ENCODE measurements at regions not wholly inside any gene's neighbourhood (a gene's known extent, or its start where the extent isn't known, plus 50 kb on each side); places are given as distances from the start of the nearest gene placed in this dataset.
"Not testable (repeated sequence)": the region's sequence is repeated elsewhere in the genome, so short reads cannot be mapped to it uniquely, and the experiment has no call there.

DNA sequence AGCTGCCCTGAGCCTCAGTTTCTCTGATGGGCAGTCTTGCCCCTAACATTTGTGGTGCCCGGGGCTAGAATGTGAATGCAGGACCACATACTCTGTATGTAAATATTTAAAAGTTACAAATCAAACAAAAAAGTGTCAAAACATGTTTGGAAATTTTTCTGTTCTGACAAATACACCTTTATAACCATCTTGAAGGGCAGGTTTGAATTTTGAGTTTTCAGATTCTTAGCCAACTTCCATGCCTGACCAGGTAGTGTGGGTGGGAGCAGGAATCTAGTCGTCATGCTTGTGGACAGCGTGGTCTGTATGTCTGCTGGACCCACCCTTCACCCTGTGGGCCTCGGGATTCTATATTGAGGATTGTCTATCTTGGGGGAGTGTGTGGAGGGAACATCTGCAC is 325.1 kb downstream of the SOX4 start:
- no peak for DNase-seq (ENCODE audit: low read depth)

DNA sequence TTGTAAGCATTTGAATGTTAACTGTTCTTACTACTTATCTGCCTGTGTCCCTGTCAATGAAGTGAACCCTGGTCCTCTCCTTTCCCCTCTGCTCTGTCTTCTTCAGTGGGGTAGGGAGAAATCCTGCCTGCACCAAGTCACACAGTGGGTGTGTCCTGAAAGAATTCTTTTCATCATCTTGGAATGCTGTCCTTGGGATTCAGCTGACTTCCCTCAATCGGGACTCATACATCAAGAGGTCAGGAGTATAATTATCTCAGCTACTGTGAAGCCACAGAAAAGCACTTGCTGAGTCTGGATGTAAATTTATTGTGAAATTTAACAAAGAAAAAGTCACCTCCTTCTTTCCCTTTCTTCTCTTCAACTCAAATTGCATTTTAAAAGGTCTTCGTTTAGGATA is 328.5 kb downstream of the SOX4 start:
- no peak for DNase-seq (ENCODE audit: low read depth)

DNA sequence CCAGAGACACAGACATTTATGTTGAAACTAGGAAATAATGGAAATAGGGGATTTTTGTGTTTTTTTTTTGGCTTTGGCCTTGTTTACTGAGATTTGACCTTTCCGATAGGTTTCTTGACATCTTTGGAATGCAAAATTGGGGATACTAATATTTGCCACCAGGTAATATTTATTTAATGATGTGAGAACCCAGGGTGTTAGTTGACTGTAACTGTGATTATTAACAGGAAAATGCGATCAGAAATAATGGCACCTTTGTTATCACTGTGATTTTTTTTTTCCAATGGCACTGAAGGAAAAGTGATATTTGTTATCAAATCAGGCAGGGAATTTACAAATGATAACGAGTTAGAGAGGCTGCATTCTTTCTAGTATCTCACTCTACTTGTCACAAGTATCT is 330.5 kb downstream of the SOX4 start:
- DNase-seq (ENCODE audit: low read depth) = no peak

DNA sequence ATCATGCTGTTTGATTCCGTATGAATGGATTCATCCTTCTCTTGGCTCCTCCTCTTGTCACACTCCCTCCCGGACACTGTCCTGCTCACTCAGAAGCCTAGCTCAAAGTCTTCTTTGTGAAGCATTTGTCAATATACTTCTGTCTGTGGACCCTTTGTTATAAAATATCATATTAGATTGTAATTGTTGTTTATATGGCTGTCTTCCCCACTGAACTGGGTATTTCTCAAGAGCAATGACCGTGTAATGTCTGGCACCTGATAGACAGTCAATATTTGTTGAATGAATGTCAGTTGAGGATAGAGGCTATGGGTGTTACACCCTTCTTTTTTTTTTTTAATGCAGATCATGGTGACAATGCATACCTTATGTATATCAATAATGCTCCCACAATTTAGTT is 335.3 kb downstream of the SOX4 start:
- no peak for DNase-seq (ENCODE audit: low read depth)

DNA sequence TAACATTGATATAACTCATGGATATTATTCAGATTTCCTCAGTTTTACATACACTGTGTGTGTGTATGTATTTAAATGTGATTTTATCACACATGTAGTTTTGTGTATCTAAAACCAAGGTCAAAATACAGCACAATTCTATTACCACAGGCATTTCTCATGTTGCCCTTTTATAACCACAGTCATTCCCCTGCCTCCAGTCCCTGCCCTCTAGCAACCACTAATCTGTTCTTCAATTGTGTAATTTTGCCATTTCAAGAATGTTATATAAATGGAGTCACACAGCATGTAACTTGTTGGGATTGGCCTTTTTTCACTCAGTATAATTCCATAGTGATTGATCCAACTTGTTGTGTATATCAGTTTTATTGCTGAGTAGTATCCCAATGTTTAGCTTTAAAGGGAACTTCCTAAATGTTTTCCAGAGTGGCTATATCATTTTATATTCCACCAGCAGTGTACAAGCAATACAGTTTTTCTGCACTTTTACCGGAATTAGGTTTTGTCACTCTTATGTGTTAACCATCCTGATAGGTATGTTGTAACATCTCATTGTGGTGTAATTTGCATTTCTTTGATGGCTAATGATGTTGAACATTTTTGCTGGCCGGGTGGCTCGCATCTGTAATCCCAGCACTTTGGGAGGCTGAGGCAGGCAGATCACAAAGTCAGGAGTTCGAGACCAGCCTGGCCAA is 338.2 kb downstream of the SOX4 start:
- no peak for DNase-seq (ENCODE audit: low read depth)

DNA sequence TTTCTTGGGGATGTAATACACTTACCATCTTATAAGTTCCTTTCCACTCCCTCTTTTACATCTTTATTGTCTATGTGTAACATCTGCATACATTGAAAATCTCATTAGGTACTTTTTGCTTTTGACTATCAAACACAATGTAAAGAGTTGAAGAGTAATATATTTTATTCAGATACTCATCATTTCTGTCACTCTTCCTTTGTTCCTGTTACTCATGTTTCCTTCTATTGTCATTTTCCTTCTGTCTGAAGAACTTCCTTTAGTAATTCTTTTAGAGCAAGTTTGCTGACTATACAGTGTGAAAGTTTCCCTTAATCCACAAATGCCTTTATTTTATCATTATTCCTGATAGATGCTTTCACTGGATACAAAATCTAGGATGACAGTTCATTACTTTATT is 339.8 kb downstream of the SOX4 start:
- no peak for DNase-seq (ENCODE audit: low read depth)

DNA sequence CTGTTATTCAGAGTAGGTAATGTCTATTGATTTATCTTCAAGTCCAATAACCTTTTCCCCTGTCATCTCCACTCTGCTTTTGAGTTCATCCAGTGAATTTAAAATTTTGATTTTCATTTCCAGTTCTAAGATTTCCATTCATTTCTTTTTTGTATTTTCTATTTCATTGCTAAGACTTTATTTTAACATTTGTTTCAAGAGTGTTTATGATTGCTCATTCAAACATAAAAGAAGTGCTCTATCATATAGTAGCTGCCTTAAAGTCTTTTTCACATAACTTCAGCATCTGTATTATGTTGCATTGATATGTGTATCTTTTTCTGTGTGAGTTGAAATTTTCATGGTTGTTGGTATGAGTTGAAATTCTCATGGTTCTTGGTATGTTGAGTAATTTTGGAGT is 341.6 kb downstream of the SOX4 start:
- no peak for DNase-seq (ENCODE audit: low read depth)

DNA sequence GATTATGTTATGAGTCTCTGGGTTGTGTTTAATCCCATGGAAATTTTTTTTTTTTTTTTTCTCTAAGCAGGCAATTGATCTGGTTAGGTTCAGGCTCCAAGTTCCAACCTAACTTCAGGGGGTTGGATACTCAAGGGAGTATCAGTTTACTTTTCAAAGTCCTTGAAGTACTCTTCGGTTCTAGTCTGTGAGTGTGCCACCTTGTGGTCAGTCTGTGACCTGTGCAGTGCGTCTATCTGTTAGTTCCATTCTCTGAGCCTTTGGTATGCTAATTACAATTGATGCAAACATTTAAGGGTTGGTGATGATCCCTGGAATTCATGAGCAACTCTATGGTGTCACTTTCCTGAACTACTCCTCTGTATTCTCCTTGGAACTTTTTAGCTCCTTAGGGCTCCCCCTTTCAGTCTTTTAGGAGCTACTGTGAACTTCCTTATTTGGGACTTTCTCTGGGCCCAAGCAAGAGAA is 342.0 kb downstream of the SOX4 start:
- DNase-seq (ENCODE audit: low read depth) = peak; percentile 26

DNA sequence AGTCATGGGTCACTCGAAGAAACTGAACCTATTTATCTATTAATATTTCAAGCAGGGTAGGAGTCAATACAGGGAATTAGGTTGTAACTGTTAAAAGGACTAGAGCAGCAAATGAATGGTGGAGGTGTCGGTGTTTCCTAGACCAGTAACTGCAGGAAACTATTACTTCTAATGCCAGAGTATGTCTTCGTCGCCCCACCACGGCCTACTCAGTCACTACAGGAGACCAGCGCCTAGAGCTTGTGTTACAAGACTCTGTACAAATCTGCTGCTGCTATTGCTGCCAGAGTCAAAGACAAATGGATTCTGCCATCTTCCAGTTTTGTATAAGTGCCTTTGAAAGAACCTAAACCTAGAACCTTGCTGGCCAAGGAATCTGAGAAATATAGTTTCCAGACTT is 343.9 kb downstream of the SOX4 start:
- no peak for DNase-seq (ENCODE audit: low read depth)

DNA sequence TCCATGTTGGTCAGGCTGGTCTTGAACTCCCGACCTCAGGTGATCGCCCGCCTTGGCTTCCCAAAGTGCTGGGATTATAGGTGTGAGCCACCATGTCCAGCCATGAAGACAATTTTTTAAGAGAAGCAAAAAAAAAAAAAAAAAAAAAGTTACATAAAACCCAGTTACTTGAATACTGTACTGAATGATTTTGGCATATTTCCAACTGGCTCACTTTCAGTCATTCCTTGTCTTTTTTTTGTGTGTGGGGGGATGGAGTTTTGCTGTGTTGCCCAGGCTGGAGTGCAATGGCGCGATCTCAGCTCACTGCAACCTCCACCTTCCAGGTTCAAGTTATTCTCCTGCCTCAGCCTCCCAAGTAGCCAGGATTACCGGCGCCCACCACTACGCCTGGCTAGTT is 345.5 kb downstream of the SOX4 start:
- DNase-seq (ENCODE audit: low read depth) = not testable (repeated sequence)

DNA sequence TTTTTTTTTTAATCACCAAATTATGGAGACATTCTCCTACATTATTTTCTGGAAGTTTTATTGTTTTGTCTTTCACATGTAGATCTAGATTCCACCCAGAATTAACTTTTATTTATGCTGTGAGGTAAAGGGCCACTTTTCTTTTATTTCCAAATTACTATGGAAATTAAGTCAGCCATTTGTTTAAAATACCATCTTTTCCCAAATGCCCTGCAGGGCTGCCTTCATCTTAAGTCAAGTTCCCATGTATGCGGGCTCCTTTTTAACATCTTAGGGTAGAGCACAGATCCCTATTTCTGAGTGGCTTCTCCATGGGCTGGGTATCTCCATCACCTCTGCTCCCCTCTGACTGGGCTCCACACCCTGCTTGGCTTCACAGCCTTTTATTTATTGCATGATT is 348.4 kb downstream of the SOX4 start:
- DNase-seq (ENCODE audit: low read depth) = no peak

DNA sequence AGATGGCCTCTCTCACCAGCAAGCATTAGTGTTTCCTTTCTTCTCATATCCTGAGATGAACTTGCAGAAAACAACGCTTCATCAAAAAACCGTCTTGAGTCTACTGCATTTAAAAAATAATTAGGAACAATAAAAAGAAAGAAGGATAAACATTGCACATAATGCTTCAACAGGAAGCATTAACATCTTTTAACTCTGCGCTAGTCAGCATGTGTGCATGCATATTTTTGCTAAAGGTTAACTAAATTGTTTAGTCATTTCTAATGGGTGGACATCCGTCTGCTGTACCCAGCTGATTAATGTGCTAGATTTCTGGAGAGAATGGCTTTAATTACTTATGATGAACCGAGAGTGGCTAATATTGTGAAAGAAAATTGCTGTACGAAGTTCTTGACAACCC is 349.3 kb downstream of the SOX4 start:
- DNase-seq (ENCODE audit: low read depth) = no peak

DNA sequence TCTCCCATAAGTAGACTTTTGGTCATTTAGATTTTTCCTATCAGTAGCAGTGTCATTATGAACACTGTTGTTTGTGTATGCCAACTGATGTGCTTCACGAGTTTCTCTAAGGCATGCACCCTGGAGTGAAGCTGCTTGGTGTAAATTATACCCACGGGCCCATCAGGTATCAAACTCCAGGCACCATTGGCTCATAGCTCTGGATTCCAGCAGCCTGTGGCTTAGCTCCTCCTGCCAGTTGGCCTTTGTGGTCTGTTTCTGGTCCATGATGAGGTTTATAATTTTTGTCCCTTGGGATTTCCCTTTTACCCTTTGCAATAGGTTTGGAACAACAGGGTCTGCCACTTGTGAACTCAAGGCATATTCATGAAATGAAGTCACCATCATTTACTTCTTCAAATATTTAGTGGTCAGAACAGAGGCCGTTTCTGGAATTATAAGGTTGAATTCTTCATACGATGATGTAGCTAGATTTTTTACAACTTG is 350.5 kb downstream of the PRL start:
- no peak for DNase-seq (ENCODE audit: low read depth)

DNA sequence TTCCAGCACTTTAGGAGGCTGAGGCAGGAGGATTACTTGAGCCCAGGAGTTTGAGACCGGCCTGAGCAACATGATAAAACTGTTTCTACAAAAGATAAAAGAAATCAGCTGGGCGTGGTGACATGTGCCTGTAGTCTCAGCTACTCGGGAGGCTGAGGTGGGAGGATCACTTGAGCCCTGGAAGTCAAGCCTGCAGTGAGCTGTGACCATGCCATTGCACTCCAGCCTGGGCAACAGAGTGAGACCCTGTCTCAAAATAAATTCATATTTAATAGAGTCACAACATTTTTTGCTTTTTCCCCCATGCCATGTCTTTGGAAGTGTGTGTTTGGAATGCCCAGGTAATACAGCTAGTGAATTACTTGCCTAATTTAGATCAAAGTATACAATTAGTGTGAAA is 349.6 kb downstream of the PRL start:
- DNase-seq (ENCODE audit: low read depth) = not testable (repeated sequence)

DNA sequence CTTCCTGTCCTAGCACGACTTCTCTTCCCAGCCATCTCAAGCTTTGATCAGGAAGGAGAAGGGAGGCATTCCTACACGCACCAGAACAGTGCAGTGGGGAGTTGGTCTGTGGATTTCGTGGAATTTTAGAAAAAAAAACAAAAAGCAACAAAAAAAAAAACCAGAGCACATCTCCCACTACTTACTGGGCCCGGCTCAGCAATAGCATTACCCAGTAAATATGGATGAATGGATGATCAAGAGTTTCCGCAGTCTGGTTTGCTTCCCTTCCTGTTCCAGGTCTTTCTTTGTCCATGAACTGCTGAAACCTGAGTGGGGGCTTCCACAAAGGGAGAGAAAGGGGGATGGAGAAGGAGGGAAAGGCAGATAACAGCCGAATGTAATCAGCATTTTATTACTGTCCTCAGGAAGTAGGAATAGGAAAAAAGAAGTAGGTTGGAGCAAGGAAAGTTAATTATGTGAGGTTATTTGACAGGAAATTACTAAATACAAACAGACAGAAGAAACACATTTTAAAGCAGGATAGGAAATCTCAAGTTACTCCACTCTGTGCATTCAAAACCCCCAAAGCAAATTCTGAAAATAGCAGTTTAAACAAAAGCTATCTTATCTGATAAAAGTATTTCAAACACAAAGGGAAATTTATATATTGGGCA is 349.0 kb downstream of the PRL start:
- DNase-seq (ENCODE audit: low read depth) = no peak

DNA sequence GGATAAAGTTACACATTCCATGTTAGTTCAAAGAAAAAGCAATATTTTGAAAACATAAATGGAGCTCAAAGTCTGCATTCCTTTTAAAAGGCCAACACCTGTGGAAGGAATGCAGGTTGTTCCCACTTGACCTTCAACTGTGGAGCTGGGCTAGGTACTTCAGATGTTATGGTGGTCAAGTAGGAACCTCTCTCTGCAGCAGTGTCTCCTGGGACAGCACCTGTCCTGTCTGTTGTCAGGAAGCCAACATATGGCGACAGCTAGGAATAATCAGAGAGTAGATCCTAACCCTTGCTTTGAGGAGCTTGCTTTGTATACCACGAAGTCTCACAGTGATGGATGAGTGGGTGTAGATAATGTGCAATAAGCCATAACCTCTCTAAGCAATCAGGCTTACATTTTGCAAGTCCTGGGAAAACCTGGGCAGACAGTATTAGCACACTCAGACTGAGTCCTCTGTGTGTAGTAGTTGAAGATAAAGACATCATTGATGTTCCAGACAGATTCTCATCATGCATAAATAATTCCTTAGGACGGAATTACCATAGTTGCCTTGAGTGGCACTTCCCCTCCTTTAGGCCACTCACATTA is 347.5 kb downstream of the PRL start:
- no peak for DNase-seq (ENCODE audit: low read depth)

DNA sequence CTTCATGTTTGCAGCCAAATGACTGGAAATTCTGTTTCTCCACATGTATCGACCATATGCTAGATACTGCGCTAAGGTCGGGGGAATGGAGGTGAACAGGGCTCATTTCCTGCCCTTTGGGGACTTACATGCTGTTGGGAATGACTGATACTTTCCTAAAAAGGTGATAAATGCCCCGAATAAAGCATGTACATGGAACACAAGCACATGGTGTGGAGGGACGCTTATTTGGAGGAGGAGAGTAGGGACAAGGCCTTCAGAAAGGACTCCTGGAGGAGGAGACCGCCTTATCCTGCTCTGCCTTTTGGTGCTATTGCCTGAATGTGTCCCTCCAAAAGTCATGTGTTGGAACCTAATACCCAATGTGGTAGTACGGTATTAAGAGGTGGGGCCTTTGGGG is 344.5 kb downstream of the PRL start:
- no peak for DNase-seq (ENCODE audit: low read depth)

DNA sequence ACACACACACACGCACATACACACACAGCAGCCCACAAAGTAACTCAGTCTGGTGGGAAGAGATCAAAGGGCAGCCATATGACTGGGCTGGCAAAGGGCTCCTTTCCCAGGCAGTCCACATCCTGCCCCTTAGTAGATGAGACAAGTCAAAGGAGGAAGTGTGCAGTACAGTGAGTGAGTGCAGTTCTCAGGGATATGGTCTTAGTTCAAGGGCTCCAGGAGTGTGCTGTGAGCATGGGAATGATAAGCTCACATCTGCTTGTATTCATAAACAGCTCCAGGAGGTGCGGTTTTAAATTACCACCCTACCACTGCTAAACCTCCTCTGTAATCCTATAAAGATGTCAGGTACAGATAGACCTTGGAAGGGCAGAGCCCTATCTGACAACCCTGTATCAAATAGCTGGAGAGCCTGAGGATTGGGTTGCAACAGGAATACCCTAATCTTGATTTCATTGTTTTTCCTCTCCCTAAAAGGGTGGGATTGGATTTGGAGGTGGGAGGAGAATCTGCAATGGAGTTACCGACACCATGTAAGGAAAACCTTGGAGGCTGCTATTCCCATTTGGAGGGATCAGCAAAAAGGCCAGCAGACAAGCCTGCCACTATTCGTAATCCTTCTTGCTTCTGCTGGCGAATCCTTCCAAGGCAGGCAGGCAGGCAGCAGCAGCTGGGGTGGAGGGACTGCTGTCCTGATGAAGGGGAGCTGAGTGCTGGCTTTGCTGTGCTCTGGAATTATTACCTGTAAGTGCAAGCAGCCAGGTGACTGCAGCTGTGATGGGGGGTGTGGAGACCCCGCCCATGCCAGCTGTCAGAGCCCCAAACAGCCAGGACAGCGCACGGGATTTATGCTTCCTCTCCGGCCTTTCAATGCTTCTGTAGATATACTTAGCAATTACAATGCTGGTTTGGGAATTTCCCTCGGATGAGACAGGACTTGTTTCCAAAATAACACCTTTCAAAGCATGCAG is 342.7 kb downstream of the PRL start:
- DNase-seq (ENCODE audit: low read depth) = peak; percentile 74

DNA sequence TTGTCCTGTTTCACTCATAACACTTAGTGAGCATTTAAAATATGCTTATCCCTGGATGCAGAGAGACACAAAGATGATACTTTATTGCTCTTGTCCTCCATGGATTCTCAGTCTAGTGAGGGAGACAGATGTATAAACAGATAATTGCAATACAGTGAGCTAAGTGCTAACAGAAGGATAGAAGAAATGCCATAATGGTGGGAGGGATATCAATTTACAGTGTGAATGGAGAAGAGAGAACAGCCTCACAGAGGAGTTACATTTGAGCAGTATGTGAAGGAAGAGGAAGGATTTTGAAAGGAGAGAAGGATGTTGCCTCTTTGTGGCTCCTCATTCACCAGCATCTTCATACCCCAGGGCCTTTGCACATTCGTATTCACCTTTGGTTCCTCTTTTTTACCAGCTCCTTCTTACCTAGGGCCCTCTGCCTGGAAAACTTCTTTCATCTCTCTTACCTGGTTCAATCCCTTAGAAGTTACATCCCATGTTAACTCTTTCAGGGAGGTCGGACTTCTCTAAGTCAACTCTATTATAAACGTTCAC is 341.7 kb downstream of the PRL start:
- DNase-seq (ENCODE audit: low read depth) = no peak

DNA sequence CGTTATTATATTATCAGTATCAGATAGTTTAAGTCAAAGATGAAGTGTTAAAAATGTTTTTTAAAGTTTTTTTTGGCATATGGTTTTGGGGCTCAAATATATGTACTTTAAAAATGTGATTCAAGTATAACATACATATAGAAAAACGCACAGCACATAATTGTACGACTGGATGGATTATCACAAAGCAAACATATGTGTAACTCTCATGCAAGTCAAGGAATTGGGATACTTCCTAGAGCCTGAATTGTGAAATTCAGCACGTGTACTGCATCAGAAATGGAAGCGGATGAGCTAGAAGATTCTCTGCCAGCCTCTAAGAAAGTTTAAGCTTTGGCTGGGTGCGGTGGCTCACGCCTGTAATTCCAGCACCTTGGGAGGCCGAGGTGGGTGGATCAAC is 340.9 kb downstream of the PRL start:
- DNase-seq (ENCODE audit: low read depth) = no peak

DNA sequence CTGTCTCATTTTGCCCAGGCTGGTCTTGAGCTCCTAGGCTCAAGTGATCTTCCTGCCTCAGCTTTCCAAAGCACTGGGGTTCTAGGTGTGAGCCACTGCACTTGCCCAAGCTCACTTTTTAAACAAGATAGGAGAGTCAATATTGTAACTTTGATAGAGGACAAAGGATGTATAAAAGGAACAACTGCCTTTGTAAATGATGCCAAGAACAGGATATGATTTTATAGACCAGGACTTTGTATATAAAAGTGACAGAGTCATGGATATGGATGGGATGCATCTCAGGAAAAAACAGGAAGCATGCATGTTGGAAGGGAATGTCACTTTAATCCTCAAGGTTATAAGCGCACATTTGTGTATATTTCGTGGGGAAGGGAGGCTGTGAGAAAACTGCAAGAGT is 338.4 kb downstream of the PRL start:
- DNase-seq (ENCODE audit: low read depth) = no peak

DNA sequence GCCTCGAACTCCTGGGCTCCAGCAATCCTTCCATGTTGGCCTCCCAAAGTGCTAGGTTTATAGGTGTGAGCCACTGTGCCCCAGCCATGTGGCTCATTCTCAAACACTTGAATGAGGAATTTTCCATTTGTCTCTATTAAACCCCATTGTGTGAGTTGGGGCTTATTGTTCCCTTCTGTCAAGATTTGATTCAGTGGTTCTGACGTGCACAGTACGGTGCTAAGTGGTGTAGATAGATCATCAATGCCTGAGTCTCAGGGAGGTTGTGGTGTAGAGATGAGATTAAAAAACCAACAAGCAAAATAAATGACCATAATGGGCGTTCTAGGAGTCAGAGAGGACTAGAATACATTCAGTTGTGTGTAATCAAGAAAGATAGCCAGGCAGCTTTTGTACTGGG is 335.6 kb downstream of the PRL start:
- DNase-seq (ENCODE audit: low read depth) = no peak
